ENCODE measurements at regions not wholly inside any gene's neighbourhood (a gene's known extent, or its start where the extent isn't known, plus 50 kb on each side); places are given as distances from the start of the nearest gene placed in this dataset.
"Not testable (repeated sequence)": the region's sequence is repeated elsewhere in the genome, so short reads cannot be mapped to it uniquely, and the experiment has no call there.

DNA sequence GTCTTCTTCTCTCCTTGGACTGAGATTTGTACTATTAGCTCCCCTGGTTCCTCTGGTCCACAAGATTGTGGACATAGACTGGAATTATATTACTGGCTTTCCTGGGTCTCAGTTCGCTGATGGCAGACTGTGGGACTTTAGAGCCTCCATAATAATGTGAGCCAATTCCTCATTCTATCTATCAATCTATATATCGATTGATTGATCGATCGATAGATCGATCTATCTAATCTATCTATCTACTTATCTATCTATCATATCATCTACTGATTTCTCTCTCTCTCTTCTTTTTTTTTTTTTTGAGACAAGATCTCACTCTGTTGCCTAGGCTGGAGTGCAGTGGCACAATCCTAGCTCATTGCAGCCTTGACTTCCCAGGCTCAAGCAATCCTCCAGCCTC, 51.5 kb upstream of the DDR1 start:
- no peak for DNase-seq

DNA sequence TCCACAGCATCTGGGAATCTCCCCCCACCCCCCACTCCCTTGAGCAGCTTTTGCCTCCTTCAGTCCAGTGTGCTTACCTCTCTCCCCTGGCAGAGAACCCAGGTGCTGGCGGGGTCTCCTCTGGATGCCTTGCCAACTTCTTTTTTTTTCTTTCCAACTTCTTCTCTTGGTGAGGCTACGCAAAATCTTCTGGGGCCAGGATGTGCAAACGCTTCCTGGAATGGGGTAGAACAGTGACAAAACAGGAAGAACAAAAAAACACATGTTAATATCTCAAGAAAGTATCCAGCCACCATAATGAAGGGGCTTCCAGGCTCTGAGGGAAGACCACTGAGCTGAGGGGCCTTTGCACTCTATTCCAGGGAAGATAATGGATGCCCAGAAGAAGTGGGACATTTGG, 53.9 kb upstream of the DDR1 start:
- DNase-seq, result no peak

DNA sequence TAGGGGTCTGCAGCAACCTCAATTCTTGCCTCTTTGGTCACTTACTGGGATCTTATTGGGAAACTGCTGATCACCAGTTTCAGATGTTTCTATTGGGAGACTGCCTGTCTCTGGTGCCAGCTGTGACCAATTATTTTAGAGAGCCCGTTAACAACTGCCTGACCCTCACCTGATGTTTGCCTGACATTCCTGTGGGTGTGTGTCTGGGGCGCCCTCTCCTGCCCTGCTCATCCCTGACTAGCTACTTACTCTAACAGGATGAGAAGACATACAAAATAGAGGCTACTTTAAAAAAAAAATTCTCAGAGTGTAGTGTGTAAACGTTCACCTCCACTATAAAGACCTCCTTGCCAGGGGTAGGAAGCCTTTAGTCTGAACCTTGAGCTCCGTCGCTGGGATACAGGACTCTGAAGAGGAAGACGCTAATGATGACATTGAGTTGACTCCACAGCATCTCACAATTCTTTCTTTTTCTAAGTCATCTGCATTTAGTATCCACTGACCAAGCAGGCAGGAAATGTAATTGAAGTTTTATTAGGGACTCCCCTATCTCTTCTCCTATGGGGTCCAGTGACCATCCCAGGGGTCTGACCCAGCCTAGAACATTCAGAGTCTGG, 54.6 kb upstream of the DDR1 start:
- DNase-seq, result no peak

DNA sequence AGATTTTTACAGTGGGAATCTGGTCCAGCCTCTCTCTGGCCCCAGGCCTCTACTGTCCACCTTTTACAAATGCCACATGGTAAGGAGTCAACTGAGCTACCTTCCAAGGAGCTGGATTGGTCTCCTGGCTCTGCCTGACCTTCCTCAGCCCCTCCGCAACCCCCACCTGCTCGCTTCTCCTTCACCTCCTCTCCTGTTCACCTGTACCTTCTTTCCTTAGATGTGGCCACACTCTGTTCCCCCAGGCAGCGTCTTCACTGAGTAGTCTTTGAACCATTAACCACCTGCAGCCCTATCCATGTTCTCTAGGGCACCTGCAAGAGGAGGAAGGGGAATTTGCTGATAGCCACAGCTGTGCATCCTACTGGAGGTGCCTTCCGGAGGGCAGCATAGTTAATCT, 55.3 kb upstream of the DDR1 start:
- no peak for DNase-seq

DNA sequence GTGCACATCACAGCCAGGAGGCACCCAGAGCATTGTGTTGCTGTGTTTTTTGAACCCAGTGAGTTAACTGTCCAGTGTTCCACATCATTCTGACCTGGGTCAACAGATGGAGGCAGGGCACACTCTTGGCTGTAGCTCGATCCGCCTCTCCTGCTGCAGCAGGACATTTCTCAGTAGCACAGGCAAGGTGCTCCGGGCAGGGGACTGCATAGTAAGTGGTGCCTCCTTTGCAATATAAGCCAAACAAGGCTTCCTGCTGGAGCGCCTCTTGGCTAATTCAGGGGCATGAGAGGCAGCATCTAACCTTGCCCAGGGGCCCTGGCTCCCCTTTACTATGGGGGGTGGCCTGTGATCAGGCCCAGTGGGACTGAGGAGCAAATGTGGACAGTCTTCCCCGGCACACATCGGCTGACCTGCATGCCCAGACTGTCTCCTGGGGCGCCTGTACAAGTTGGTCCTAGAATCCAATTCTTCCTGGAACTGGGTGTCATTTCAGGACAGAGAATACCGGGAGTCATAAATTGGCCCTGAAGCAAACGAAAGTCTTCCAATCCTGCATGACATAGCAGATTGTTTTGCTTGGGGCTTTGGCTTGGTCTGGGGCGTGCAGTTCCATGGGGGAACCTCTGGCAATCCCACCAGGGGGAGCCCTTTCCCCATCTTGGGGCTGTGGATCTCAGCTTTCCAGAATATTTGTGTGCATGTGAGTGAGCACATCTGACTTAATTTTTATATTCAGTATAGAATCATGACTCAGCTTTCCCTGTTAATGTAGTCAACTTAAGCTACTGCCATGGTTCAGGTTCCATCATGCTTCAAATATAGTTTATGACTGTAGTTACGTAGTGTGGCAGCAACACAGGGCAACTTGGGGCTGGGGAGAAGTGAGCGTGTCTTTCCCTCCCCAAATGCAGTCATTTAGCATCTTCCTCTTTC, 56.0 kb upstream of the DDR1 start:
- DNase-seq, result peak; percentile 47

DNA sequence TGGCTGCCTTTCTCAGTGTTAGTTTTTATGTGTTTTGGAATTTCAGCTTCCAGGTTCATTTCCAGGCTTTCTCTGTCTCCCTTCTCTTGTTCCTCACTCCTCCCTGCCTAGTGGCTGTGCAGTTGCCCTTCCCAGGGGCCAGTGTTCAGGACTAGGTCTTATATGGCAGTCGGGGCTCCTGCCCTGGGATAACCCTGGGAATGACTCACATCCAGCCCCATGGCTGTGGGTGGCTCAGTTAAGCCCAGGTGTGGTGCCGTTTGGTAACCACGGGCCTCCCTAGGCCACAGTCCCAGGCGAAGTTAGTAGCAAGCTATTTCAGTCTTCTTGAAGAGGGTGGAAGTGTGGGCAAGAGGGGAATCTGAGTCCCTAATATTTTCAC, 57.4 kb upstream of the DDR1 start:
- DNase-seq, result no peak

DNA sequence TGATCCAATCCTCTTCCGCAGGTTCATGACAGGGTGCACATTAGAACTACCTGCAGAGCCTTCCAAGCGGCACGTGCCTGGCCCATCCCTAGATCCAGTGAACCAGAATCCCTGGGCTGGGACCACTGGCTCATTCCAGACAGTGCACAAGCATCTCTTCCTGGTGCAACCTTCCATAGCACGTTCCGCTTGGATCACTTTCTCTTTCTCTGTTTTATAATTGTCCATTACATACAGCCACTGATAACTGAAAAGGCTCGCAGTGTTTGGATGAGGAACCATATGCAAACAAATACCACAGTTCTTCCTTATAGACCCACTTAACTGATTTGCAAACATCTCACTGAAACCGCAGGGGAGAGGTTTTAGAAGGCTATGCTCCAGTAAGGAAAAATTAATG, 59.6 kb upstream of the DDR1 start:
- no peak for DNase-seq

DNA sequence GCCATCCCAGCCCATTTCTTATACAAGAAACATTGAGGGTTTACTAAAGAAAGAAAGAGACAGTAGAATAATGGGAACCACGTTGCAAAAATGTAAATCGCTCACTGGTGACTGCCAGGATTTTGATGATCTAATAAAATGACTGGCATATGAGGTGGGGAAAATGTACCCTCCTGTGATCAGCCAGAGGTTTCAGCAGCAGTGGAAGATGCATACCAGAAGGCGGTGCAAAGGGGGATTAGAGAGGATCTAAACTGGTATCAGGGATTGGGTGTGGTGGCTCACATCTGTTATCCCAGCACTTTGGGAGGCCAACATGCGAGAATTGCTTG, 60.8 kb upstream of the DDR1 start:
- DNase-seq, result no peak

DNA sequence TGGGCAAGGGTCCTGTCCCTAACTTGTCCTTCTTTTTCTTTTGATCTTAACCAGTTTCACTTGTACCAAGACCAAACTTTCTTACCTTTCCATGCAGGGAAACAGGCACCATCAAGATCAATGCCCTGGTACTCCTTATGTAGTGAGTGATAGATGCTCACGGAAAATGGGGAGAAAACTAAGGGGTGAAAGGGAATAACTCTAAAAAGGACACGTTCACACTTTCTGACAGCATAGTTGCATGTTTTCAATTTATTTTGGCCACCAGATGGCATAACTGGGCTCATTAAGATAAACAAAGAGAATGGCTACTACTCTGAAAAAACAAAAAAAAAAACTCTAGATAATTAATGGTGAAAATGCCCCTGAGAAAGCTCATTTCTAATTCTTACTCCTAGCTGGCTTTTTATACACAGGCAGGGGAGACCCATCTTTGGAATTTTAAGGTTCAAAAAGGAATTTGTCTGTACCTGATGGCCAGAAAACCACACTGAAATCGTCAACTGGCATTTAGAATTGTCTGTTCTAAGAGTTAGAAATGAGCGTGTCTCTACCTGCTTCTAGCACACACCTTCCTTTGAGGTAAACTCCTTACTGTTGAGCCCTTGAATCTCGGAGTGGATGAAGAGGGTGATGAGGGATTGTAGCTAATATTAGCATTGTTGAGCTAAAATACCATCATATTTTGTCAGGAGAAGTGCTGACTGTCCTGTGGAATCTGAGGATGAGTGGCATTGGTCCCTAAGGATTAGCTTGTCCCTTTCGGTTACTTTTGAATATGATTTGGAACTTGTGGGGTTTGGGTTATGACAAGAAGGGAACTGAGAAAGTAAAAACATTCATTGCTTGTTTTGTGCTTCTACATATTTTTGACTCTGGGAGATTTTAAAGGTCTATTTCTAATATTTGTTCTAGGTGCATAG, 62.2 kb upstream of the DDR1 start:
- DNase-seq, result no peak

DNA sequence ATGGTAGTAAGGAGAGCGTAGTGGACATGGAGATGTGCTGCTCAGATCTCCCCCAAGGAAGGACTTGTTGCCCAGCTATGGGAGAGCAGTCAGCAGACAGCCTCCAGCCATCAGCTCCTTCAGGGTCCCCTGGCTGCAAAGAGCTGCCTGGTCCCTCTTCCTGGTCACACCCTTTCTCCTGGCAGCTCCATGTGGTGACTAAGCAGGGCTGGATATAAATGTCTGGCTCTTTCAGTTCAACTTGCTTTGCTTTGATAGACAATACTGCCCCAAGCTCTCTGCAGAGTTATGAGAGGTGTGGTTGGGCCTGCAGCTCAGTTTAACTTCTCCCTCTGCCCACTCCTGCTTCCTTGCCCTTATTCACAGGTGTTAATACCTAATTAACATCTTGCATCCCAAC, 64.1 kb upstream of the DDR1 start:
- no peak for DNase-seq

DNA sequence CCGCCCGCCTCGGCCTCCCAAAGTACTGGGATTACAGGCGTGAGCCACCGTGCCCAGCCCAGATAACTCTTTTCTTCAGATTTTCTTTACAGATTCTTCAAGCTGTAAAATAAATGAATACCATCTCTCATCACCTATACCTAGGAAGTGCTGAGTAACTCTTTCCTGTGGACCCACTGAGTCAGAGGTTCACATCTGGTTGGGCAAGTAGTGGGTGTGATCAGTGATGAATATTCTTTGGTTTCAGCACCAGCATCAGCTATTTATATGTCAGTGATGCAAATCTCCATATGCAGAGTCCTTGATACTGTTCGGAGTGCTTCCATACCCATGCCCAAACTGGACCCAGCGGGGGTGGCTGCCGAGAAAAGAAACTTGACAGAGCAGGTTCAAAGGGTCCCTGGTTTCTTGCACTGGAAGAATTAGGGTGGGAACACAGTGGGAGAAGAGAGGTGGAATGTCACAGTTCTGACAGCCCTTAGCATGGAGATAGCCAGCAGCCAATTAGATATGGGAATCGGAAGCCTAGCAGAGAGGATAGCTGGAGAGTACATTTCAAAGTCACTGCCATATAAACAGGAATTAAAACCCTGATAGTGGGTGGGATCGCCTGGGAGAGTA, 64.9 kb upstream of the DDR1 start:
- no peak for DNase-seq

DNA sequence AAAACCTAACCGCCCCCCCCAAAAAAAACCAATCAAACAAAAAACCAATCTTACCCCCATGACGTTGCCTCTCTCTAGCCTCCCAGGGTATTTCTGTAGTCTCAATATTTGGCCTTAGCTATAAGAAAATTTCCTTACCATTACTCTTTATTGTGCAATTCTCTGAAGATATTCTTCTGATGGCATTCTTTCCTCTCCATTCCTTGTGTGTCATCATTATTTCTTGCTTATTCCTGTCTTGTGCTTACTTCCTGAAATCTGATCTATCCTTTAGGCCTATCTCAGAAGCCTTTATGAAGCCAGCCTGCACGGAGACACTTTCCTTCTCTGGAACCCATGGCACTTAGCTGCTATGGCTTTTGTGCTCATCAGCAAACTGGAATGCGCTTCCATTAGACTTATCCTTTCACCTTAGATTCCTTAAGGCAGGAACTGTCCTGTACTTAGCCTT, 65.9 kb upstream of the DDR1 start:
- DNase-seq, result no peak

DNA sequence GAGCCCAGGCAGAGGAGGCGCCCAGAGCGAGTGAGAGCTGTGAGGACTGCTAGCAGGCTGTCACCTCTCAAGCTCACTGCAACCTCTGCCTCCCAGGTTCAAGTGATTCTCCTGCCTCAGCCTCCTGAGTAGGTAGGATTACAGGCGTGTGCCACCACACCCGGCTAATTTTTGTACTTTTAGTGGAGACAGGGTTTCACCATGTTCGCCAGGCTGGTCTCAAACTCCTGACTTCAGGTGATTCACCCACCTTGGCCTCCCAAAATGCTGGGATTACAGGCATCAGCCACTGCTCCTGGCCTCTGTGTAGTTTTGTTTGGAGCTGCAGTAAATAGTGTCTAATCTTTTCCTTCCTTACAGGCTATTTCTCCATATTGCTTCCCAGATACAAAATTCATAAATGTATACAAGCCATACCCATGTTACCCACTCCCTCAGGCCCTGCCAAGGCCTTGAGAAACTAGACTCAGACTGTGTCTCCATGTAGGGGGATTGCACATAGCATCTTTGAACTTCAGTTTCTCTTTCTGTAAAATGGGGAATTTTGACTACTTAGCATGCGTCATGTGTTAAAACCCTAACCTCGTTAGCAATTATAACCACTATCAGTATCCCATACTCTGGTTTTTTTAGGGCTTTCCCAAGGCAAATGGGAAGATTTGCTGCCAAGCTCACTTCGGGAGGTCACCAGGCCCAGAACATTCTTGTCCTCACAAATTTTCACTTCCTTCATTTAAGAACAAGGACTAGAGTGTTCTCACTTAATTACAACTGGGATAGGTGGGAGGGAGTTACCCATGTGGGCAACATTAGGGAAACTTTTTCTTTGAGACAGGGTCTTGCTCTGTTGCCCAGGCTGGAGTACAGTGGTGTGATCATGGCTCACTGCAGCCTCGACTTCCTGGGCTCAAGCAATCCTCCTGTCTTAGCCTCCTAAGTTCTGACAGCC, 67.3 kb upstream of the DDR1 start:
- no peak for DNase-seq

DNA sequence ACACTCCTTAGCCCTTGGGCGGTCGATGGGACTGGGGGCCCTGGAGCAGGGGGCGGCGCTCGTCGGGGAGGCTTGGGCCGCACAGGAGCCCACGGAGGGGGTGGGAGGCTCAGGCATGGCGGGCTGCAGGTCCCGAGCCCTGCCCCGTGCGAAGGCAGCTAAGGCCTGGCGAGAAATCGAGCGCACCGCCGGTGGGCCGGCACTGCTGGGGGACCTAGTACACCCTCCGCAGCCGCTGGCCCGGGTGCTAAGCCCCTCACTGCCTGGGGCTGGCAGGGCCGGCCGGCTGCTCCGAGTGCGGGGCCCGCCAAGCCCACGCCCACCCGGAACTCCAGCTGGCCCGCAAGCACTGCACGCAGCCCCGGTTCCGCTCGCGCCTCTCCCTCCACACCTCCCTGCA, 68.0 kb upstream of the DDR1 start:
- not testable (repeated sequence) for DNase-seq

DNA sequence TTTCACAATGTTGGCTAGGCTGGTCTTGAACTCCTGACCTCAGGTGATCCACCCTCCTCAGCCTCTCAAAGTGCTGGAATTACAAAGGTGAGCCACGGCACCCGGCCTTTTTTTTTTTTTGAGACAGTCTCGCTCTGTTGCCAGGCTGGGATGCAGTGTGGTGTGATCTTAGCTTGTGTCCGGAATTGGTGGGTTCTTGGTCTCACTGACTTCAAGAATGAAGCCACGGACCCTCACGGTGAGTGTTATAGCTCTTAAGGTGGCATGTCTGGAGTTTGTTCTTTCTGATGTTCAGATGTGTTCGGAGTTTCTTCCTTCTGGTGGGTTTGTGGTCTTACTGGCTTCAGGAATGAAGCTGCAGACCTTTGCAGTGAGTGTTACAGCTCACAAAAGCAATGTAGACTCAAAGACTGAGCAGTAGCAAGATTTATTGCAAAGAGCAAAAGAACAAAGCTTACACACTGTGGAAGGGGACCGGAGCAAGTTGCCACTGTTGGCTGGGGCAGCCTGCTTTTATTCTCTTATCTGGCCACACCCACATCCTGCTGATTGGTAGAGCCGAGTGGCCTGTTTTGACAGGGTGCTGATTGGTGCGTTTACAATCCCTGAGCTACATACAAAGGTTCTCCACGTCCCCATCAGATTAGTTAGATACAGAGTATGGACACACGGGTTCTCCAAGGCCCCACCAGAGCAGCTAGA, 69.1 kb upstream of the DDR1 start:
- not testable (repeated sequence) for DNase-seq

DNA sequence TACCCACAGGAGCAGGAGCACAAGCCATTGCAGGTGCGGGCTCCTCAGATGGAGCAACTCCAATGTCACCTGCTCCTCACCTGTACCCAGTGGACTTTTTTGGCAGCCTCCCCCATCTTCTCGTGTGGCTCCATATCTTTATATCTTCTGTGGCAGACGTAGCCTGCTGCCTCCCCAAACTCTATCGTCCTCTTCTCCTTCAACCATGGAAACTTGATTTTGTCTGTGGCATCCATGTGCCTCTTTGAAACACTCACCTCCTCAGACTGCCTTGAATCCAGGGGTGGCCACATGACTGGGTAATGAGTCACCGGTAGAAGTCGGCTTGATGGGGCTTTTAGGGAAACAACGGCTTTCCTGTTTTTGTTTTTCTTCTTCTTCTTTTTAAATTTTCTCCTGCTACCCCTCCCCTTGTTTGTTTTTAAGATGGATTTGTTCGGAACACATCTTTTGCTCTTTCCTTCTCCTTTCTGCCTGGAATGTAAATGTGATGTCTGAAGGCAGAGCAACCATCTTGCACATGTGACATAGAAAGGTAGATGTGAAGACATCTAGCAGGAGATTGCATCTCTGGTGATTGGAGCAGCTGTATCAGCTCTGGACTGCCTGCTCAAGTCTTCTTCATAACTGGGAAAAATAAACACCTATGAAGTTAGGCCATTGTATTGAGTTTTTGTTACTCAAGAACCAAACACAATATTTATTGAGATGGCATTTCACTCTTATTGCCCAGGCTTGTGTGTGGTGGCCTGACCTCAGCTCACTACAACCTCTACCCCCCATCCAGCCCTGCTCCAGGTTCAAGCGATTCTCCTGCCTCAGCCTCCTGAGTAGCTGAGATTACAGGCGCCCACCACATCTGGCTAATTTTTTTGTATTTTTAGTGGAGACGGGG, 69.9 kb upstream of the DDR1 start:
- no peak for DNase-seq

DNA sequence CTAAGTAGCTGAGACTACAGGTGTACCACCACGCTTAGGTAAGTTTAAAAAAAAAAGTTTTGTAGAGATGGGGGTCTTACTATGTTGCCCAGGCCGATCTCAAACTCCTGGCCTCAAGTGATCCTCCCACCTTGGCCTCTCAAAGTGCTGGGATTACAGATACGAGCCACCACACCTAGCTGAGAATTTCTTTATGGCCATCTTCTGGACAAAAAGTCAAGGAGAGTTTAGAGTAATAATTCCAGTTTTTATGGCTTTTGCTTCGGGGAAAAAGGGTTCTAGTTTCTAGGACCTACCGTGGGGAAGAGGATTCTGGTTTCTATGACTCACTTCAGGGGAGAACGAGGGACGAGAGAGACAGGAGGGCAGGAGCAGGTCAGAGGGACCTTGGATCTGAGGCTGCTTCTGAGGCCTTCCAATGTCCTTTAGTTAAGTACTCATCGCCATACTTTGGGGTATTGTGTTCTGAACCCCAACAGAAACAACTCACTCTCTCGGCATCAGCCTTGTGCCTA, 69.3 kb upstream of the IER3 start:
- DNase-seq, result no peak

DNA sequence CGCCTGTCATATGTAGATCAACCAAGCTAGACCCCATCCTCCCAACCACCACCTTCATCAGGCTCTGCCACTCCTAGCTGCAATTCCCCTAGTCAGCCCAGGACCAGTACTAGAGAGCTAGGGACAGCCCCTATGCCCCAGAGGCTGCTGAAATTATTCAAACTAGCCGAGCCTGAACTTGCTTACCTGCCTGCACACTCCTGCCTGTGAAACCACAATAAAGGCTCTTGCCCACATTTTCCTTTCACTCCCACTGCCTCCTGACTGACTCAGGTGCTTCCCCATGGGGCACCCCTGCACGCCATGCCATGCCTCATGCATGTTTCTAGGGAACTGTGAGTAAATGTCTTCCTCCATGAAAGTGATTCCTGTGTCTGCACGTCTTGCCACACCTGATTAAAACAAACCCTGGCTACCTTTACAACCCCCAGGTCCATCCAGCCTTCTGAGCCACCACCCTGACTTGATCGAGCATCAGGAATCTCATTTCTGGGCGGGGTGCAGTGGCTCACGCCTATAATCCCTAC, 66.5 kb upstream of the IER3 start:
- no peak for DNase-seq

DNA sequence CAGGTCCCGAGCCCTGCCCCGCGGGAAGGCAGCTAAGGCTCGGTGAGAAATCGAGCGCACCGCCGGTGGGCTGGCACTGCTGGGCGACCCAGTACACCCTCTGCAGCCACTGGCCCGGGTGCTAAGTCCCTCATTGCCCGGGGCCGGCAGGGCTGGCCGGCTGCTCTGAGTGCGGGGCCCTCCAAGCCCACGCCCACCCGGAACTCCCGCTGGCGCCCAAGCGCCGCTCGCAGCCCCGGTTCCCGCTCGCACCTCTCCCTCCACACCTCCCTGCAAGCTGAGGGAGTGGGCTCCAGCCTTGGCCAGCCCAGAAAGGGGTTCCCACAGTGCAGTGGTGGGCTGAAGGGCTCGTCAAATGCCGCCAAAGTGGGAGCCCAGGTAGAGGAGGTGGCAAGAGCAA, 63.2 kb upstream of the IER3 start:
- not testable (repeated sequence) for DNase-seq

Measured in NCI-H510A treated with DMSO at 0.1 percent for 48 hours (cell line).